DMS 273 treated with DMSO at 0.1 percent for 48 hours (cell line): ENCODE measurements at regions not wholly inside any gene's neighbourhood (a gene's known extent, or its start where the extent isn't known, plus 50 kb on each side); places are given as distances from the start of the nearest gene placed in this dataset.
"Not testable (repeated sequence)": the region's sequence is repeated elsewhere in the genome, so short reads cannot be mapped to it uniquely, and the experiment has no call there.

Experiments used
- DNase-seq: peaks from one replicate; lab custom pipeline; 2025; lab: John Stamatoyannopoulos, UW

- no peak for DNase-seq
Measured at GRCh38 chr18:29377346-29377745, 1200.4 kb upstream of the CDH2 start.

- DNase-seq: no peak
Measured at GRCh38 chr18:29373000-29373399, 1196.1 kb upstream of the CDH2 start.

GRCh38 chr18:29361843-29362242 is 1184.9 kb upstream of the CDH2 start:
- DNase-seq: no peak

GRCh38 chr18:29360659-29361058 is 1183.7 kb upstream of the CDH2 start:
- DNase-seq: not testable (repeated sequence)

- not testable (repeated sequence) for DNase-seq
Measured at GRCh38 chr18:29359222-29359621, 1182.3 kb upstream of the CDH2 start.

GRCh38 chr18:29351171-29351570 is 1174.2 kb upstream of the CDH2 start:
- no peak for DNase-seq

- no peak for DNase-seq
Measured at GRCh38 chr18:29328932-29329331, 1152.0 kb upstream of the CDH2 start.

GRCh38 chr18:29326214-29326613 is 1149.3 kb upstream of the CDH2 start:
- DNase-seq: no peak

- DNase-seq: no peak
Measured at GRCh38 chr18:29321561-29321960, 1144.6 kb upstream of the CDH2 start.

- no peak for DNase-seq
Measured at GRCh38 chr18:29313312-29313711, 1136.4 kb upstream of the CDH2 start.

- no peak for DNase-seq
Measured at GRCh38 chr18:29311580-29311979, 1134.7 kb upstream of the CDH2 start.

- no peak for DNase-seq
Measured at GRCh38 chr18:29309366-29309765, 1132.4 kb upstream of the CDH2 start.

GRCh38 chr18:29307982-29308381 is 1131.1 kb upstream of the CDH2 start:
- no peak for DNase-seq

- DNase-seq: no peak
Measured at GRCh38 chr18:29307231-29307630, 1130.3 kb upstream of the CDH2 start.

GRCh38 chr18:29305516-29305915 is 1128.6 kb upstream of the CDH2 start:
- no peak for DNase-seq

GRCh38 chr18:29301048-29301447 is 1124.1 kb upstream of the CDH2 start:
- DNase-seq: no peak

GRCh38 chr18:29285471-29285870 is 1108.5 kb upstream of the CDH2 start:
- DNase-seq: no peak

GRCh38 chr18:29271501-29271900 is 1094.6 kb upstream of the CDH2 start:
- DNase-seq: no peak

- no peak for DNase-seq
Measured at GRCh38 chr18:29259838-29260237, 1082.9 kb upstream of the CDH2 start.

GRCh38 chr18:29254123-29254522 is 1077.2 kb upstream of the CDH2 start:
- no peak for DNase-seq

- DNase-seq: no peak
Measured at GRCh38 chr18:29251681-29252080, 1074.8 kb upstream of the CDH2 start.

GRCh38 chr18:29250843-29251242 is 1073.9 kb upstream of the CDH2 start:
- DNase-seq: no peak

- DNase-seq: no peak
Measured at GRCh38 chr18:29250259-29250658, 1073.3 kb upstream of the CDH2 start.

- no peak for DNase-seq
Measured at GRCh38 chr18:29248805-29249204, 1071.9 kb upstream of the CDH2 start.

- DNase-seq: no peak
Measured at GRCh38 chr18:29241199-29241598, 1064.3 kb upstream of the CDH2 start.
